HG03439 (cell line): ENCODE measurements at regions not wholly inside any gene's neighbourhood (a gene's known extent, or its start where the extent isn't known, plus 50 kb on each side); places are given as distances from the start of the nearest gene placed in this dataset.
"Not testable (repeated sequence)": the region's sequence is repeated elsewhere in the genome, so short reads cannot be mapped to it uniquely, and the experiment has no call there.

Experiments used
- ATAC-seq: cut with Tn5 transposase; IDR thresholded peaks from one replicate; pipeline ENCODE4 v1.9.1; 2021; ENCODE audit warnings: mild to moderate bottlenecking, moderate library complexity; ENCODE audit not compliant: unreplicated experiment

DNA sequence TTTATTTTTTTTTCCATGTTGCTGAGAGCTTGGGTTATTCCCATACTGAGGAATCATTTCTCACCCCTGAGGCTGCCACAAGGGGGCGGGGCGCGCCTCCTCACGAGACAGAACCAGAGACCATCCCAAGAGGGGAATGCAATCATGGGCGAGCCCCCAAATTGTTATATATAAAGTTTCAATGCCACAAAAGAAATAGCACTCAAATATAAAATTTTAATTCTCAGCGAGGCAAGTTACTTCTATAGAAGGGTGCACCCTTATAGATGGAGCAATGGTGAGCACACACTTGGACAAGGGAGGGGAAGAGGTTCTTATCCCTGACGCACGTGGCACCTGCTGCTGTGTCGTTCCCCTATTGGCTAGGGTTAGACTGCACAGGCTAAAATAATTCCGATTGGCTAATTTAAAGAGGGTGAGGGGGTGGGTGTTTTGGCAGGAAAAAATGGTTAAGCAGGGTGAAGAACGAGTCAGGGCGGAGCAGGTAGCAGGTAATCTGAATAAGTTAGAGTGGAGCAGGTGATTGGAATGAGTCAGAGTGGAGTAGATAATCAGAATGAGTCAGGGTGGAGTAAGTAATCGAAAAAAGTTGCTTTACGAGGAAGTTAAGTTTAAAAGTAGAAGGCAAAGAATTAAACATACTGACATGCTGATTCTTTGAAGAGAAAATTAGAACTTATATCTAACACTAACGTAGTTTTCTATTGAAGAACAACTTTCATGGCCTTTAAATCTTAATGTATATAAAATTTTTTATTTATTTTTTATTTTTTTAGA lies 177.5 kb downstream of the MTCL1 start:
- ATAC-seq, result no peak

DNA sequence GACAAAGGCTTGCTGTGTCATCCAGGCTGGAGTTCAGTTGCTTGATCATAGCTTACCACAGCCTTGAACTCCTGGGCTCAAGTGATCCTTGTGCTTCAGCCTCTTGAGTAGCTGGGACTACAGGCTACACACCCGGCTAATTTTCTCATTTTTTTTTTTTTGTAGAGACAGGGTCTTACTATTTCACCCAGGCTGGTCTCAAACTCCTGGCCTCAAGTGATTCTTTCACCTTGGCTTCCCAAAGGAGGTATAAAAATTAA lies 178.0 kb downstream of the MTCL1 start:
- no peak for ATAC-seq

DNA sequence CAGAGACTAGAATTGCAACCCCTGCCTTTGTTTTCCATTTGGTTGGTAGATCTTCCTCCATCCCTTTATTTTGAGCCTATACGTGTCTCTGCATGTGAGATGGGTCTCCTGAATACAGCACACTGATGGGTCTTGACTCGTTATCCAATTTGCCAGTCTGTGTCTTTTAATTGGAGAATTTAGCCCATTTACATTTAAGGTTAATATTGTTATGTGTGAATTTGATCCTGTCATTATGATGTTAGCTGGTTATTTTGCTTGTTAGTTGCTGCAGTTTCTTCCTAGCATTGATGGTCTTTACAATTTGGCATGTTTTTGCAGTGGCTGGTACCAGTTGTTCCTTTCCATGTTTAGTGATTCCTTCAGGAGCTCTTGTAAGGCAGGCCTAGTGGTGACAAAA lies 182.5 kb downstream of the MTCL1 start:
- not testable (repeated sequence) for ATAC-seq

DNA sequence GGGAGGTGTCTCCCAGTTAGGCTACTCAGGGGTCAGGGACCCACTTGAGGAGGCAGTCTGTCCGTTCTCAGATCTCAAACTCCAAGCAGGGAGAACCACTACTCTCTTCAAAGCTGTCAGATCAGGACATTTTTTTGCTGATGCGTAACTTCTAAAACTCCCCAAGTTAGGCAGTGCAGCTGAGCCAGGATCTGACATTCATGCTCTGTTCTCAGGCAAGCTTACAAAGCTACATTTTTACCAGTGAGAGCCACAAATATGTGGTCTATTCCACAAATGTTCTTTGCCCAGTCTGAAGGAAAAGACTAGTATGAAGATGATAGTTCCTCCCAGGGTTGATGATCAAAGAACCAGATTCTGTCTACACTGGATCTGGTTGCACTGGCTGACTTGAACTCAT lies 184.1 kb downstream of the MTCL1 start:
- no peak for ATAC-seq

DNA sequence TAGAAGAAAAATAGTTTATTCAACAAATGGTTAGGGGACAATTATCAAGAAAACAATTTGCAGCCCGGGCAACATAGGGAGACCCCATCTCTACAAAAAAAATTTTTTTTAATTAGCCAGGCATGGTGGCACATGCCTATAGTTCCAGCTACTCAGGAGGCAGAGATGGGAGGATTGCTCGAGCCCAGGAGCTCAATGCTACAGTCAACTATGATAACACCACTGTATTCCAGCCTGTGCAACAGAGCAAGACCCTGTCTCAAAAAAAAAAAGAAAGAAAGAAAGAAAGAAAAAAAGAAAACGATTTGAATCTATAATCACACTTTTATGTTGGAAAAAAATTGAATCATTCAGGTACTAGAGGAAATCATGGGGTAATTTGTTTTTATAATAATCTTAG lies 185.1 kb downstream of the MTCL1 start:
- ATAC-seq, result not testable (repeated sequence)

DNA sequence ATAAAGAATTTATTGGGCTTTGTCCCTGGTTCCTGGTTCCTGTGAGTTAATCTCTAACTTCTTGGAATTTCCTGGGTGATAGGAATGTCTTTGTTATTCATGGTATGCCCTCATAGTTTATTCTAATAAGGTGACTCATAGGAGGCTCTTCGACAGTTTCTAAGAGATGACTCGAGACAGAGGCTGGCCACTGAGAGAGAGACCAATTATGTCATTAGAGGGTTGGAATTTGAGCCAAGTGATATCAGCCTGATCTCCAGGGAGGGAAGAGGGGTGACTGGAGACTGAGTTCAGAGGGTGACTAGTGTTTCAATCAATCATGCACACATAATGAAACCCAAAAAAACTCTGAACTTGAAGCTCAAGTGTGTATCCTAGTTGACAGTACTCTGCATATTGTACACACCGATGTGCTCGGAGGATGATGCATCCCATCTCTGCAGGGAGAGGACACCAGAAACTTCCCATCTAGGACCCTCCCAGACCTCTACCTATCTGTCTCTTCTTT lies 185.7 kb downstream of the MTCL1 start:
- no peak for ATAC-seq

DNA sequence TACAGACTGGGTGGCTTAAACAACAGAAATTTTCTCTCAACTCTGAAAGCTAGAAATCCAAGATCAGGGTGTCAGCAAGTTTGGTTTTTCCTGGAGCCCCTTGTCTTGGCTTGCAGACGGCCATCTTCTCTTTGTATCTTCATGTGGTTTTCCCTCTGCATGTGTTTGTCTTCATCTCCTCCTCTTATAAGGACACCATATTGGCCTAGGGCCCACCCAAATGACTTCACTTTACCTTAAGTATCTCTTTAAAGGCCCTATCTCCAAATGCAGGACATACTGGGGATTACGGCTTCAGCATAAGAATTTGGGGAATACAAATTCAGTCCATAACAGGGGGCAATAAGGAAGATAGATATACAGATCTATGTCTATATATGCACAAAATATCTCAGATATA lies 187.9 kb downstream of the MTCL1 start:
- no peak for ATAC-seq

DNA sequence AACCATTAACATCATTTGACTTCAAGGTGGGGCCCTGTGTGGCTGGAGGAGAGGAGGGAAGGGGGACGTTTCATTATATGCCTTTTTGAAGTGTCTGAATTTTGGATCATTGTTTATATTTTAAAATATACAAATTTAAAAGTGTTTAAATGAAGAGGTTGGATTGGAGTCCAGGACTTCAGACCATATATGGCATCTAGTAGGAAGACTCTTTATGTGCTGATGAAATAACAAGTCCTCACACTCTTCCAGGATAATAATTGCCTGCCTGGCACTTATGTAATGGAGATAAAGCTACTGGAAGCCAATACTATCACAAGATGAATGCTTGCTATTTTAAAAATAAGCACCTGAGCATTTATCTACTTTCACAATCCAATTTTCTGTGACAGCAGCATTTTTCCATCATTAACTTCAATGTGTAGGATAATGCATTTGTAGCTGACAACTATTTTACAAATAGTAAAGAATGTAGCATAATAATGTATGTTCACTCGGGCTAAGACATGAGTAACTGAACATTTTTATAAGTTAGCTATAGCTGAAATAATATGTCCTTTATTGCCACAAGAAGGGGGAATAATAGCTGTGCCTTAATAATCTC lies 188.4 kb downstream of the MTCL1 start:
- ATAC-seq, result no peak

DNA sequence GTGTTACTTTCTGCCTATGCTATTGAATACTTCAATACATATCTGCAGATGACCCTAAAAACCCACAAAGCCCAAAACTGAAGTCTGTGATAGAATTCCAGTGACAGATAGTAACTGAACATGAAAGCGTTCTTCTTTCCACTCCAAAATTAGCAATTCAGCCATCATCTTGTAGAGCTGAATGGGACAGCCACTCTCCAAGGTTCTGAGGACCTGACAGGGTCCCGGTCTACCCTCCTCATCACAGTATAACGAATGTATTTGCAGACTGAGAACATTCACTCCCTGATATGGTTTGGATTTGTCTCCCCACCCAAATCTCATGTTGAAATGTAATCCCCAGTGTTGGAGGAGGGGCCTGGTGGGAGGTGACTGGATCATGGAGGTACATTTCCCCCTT lies 189.5 kb downstream of the MTCL1 start:
- no peak for ATAC-seq

DNA sequence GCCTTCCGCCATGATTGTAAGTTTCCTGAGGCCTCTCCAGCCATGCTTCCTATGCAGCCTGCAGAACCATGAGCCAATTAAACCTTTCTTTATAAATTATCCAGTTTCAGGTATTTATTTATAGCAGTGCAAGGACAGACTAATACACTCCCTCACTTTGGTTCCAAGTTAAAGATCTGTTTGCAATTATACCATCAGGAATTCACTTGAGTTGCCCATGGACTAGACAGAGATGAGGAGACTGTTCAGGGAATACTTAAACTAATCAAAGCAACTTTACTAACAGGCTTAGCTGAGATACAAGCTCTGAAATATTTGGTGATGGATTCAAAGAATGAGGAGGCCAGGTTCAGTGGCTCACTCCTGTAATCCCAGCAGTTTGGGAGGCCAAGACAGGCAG lies 190.0 kb downstream of the MTCL1 start:
- no peak for ATAC-seq

DNA sequence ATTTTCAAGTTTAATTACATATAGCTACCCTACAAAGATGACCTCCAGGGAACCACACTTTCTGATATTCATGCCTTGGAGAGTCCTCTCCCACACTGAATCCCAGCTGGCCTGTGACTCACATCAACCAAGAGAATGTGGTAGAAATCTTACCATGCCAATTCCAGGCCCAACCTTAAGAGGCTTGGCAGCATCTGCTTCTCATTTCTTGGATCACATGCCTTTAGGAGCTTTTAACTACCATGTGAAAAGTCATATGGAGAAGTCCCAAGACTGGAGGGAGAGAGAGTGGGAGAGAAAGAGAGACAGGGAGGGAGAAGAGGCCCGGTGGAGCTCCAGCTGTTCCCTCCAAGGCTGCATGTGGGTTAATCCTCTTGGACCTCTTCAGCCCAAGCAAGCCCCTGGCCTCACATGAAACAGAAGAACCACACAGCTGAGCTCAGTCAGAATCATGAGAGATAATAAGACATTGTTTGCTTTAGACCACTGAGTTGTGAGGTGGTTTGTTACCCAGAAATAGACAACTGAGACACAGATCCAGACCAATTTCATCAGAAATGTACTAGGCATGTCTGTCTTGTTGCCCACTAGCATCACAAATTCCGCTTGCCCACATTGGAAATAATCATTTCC lies 190.7 kb downstream of the MTCL1 start:
- no peak for ATAC-seq

DNA sequence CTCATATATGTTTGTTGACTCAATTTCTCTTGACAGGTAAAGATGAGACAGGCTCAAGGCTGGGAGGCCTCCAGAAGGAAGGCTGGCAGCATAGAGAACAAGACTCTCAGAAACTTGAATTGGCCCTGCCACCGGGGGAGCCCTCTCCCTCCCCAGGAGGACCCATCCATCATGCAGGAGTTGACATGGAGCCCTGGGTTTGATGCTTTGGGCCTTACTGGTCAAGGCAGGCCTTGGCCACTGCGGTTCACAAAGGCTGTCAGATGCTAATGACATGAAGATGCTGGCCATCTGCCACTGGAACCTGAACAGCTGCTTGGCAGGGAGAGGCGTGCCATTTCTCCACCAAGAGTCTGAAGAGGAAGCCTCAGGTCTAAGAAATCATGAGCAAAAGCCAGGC lies 193.6 kb downstream of the MTCL1 start:
- no peak for ATAC-seq

DNA sequence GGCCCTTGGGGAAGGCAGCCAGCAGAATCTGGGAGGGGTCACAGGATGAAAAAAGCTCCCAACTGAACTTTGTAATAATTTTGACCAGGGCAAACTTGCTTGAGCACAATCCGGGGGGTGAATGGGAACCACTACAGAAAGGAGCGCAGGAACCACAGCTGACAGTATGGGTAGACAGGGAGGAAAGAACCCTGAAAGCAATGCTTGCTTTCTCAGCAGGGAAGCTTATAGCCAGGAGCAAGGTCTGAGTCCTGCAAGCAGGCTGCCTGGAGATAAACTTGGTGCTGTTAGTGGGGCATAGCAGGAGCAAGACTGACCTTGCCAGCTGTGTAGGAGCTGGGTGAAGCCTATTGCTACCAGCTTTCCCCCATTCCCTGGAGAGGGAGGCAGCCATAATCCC lies 195.2 kb downstream of the MTCL1 start:
- no peak for ATAC-seq

DNA sequence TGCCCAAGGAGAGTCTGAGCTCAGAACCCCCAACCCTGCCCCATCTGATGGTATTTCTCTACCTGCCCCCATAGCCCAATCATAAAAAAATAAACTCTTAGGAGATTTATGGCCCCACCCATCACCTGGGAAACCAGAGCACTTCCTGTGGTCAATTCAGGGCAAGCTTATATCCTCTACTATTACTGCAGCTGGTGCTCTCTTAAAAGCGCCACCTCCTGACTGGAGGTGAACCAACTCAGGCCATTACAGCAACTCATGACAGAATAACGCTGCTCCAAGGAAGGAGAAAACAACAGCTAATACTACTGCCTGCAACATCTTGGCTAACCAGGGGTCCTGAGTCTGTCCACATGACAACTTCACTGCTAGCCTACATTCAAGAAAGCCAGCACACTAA lies 195.7 kb downstream of the MTCL1 start:
- ATAC-seq, result no peak

DNA sequence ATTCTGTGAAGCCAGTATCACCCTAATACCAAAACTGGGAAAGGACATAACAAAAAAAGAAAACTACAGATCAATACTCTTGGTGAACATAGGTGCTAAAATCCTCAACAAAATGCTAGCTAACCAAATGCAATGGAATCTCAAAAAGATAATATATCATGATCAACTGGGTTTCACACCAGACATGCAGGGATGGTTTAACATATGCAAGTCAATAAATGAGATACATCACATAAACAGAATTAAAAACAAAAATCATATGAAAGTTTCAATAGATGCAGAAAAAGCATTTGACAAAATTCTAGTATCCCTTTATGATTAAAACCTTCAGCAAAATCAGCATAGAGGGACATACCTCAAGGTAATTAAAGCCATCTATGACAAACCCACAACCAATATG lies 198.2 kb upstream of the NDUFV2 start:
- ATAC-seq, result no peak

DNA sequence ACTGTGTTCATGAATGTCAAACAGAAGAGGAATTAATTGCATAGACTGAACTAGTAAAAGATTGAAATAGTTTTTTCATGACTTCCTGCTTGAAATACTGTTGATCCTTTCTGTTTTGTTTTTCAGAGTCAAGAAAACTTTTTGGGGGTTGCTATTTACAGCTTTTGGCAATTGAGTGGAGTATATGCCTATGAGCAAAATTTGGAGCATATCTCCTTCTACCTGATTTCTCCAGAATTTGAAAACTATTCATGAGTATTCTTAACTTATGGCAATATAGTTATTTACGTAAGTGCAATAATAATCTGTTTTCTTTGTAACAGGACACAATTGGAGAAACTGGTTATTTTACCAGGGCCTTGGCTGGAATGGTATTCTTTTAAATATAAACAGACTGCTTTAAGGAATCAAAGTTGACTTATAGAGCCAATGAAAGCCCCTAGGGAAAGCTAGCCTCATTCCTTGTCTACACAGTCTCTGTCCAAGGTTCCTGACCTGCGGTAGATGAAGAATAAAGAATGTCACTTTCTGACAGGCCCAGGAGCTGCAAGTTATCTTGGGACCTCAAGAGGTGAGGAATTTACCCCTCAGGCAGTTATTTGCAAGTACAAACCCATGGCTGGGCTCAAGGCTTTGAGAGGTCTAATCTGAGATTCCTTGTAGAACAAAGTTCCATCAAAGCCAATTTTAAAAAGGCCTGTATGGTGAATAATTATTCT lies 193.5 kb upstream of the NDUFV2 start:
- ATAC-seq, result no peak

DNA sequence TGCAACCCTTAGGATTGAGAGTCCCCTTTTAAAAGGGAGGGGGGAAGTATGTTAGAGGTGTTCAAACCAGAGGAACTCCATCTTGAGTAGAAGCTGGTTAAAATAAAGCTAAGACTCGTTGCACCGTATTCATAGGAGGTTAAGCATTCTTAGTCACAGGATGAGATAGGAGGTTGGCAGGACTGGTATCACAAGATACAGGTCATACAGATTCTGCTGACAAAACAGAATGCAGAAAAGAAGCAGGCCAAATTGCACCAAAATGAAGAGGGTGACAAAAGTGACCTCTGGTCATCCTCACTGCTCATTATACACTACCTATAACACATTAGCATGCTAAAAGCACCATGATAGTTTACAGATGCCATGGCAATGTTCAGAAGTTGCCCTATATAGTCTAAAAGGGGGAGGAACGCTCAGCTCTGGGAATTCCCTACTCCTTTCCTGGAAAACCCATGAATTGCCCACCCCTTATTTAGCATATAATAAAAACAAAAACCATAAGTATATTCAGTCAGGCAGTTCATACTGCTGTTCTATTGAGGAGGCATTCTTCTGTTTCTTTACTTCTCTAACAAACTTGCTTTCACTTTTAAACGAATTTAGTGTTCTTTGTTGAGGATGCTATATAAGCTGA lies 192.2 kb upstream of the NDUFV2 start:
- no peak for ATAC-seq

DNA sequence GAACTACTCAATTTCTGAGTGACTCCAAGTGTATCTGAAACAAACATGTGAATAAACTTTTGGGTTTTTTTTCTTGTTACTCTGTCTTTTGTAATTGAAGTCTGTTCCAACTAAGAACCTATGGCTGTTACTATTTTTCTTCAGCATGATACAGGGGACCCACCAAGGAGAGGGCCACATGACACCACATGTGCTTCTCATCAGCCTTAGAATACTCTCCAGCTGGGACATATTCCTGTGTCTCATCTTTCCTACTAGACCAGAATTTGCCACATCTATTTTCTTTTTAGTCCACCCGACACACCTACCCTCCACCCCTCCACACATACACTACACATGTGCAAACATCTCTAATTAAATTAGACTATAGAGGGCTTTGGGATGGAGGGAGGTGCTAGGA lies 191.7 kb upstream of the NDUFV2 start:
- ATAC-seq, result no peak

DNA sequence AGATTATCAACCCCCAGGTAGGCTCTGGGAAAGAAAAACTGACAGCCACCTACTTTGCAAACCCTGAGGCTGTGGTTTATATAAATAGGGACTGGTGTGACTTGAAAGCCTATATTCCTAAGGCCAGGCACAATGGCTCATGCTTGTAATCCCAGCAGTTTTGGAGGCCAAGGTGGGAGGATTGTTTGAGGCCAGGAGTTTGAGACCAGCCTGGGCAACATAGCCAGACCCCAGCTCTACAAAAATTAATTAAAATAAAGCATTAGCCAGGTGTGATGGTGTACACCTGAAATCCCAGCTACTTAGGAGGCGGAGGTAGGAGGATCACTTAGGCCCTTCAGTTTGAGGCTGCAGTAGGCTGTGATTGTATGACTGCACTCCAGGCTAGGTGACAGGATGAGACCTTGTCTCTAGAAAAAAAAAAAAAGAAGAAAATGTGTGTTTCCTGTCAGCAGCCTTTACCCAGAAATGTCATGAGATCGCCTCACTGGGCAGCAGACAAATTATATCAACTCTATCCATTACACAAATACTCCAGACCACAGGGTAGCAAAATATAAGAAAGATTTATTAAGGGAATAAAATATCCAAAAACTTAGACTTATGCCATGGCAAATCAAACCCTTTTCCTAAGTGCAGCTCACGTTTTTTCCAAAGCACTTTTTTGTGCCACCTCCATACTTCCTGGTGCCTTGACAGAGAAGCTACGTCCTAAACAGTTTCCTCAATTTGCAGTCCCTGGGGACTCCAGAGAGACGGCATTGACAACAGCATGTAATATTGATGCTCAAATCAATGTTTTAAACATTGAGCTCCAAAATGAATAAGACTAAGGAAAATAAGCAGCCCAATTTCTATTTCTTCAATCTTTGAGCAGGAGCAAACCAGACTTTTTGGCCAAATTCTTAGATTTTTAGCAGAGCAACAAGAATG lies 190.8 kb upstream of the NDUFV2 start:
- no peak for ATAC-seq
